H9 (cell line): ENCODE measurements at regions not wholly inside any gene's neighbourhood (a gene's known extent, or its start where the extent isn't known, plus 50 kb on each side); places are given as distances from the start of the nearest gene placed in this dataset.

ENCODE experiments used
- DNase-seq: peaks from one replicate; pipeline ENCODE4 v3.0.0-alpha.2; 2017
- H2AFZ ChIP-seq: one replicate; pipeline ENCODE4 v1.6.1; 2013; ENCODE audit warnings: mild to moderate bottlenecking, low read length, control low read depth, moderate library complexity
- H2AK5ac ChIP-seq: 2 replicates; pipeline ENCODE4 v1.6.1; 2013; ENCODE audit warnings: low read length, control low read depth, mixed read lengths; ENCODE audit not compliant: insufficient read length
- H2BK120ac ChIP-seq: one replicate; pipeline ENCODE4 v1.6.1; 2013; ENCODE audit warnings: low read depth, mild to moderate bottlenecking, low read length, control low read depth, inconsistent platforms; ENCODE audit not compliant: poor library complexity, severe bottlenecking
- H2BK12ac ChIP-seq: 2 replicates; pipeline ENCODE4 v1.6.1; 2013; ENCODE audit warnings: low read length, control low read depth, mixed read lengths, low read depth; ENCODE audit not compliant: insufficient read length
- H2BK15ac ChIP-seq: 2 replicates; pipeline ENCODE4 v1.6.1; 2013; ENCODE audit warnings: low read depth, low read length, control low read depth
- H2BK20ac ChIP-seq: one replicate; pipeline ENCODE4 v1.6.1; 2013; ENCODE audit warnings: low read depth, mild to moderate bottlenecking, low read length, control low read depth, inconsistent platforms; ENCODE audit not compliant: poor library complexity, severe bottlenecking
- H2BK5ac ChIP-seq: 2 replicates; pipeline ENCODE4 v1.6.1; 2013; ENCODE audit warnings: low read length, control low read depth, mixed read lengths; ENCODE audit not compliant: insufficient read length
- H3K14ac ChIP-seq: 2 replicates; pipeline ENCODE4 v1.6.1; 2013; ENCODE audit warnings: low read length, control low read depth; ENCODE audit not compliant: insufficient read depth
- H3K18ac ChIP-seq: 2 replicates; pipeline ENCODE4 v1.6.1; 2013; ENCODE audit warnings: low read depth, mild to moderate bottlenecking, mixed read lengths, low read length, control low read depth; ENCODE audit not compliant: insufficient read length
- H3K23ac ChIP-seq: 2 replicates; pipeline ENCODE4 v1.6.1; 2013; ENCODE audit warnings: low read length, control low read depth, mixed read lengths, low read depth; ENCODE audit not compliant: insufficient read length
- H3K23me2 ChIP-seq: 2 replicates; pipeline ENCODE4 v1.6.1; 2013; ENCODE audit warnings: low read depth, mild to moderate bottlenecking, mixed read lengths, low read length, control low read depth; ENCODE audit not compliant: insufficient read length, poor library complexity, severe bottlenecking
- H3K27ac ChIP-seq: 2 replicates; pipeline ENCODE4 v1.5.1; 2013; ENCODE audit warnings: low read length, control low read depth, mixed read lengths, low read depth; ENCODE audit not compliant: insufficient read length
- H3K27me3 ChIP-seq: 2 replicates; pipeline ENCODE4 v1.6.1; 2013; ENCODE audit warnings: low read length, control low read depth, inconsistent platforms; ENCODE audit not compliant: insufficient read depth
- H3K4ac ChIP-seq: 2 replicates; pipeline ENCODE4 v1.6.1; 2013; ENCODE audit warnings: low read depth, mild to moderate bottlenecking, control low read depth, inconsistent platforms, low read length, moderate library complexity
- H3K4me1 ChIP-seq: 2 replicates; pipeline ENCODE4 v1.6.1; 2013; ENCODE audit warnings: low read length, control low read depth, inconsistent platforms; ENCODE audit not compliant: insufficient read depth
- H3K4me2 ChIP-seq: 2 replicates; pipeline ENCODE4 v1.6.1; 2013; ENCODE audit warnings: low read length, control low read depth, mixed read lengths; ENCODE audit not compliant: insufficient read length, insufficient read depth
- H3K56ac ChIP-seq: 2 replicates; pipeline ENCODE4 v1.6.1; 2013; ENCODE audit warnings: low read depth, mild to moderate bottlenecking, mixed read lengths, low read length, control low read depth; ENCODE audit not compliant: insufficient read length
- H3K79me1 ChIP-seq: 2 replicates; pipeline ENCODE4 v1.6.1; 2013; ENCODE audit warnings: low read depth, mild to moderate bottlenecking, moderate library complexity, low read length, control low read depth, inconsistent platforms; ENCODE audit not compliant: insufficient read depth, poor library complexity, severe bottlenecking
- H3K79me2 ChIP-seq: 2 replicates; pipeline ENCODE4 v1.6.1; 2013; ENCODE audit warnings: low read length, control low read depth, inconsistent platforms; ENCODE audit not compliant: insufficient read depth
- H3K9ac ChIP-seq: 2 replicates; pipeline ENCODE4 v1.6.1; 2013; ENCODE audit warnings: low read length, control low read depth, mixed read lengths; ENCODE audit not compliant: insufficient read length; ENCODE audit errors: extremely low read depth
- H3K9me3 ChIP-seq: one replicate; pipeline ENCODE4 v1.6.1; 2013; ENCODE audit warnings: low read depth, low read length, inconsistent platforms; ENCODE audit not compliant: control insufficient read depth
- H3T11ph ChIP-seq: one replicate; pipeline ENCODE4 v1.6.1; 2013; ENCODE audit warnings: mild to moderate bottlenecking, low read length, control low read depth, inconsistent platforms
- H4K20me1 ChIP-seq: one replicate; pipeline ENCODE4 v1.6.1; 2013; ENCODE audit not compliant: control insufficient read depth, insufficient read length, insufficient read depth
- H4K5ac ChIP-seq: 2 replicates; pipeline ENCODE4 v1.6.1; 2013; ENCODE audit warnings: low read depth, mild to moderate bottlenecking, mixed read lengths, low read length, control low read depth; ENCODE audit not compliant: insufficient read length
- H4K8ac ChIP-seq: replicated peaks from 2 replicates; pipeline ENCODE4 v1.6.1; 2013; ENCODE audit warnings: low read length, control low read depth, mixed read lengths, low read depth; ENCODE audit not compliant: insufficient read length
- H4K91ac ChIP-seq: 2 replicates; pipeline ENCODE4 v1.6.1; 2013; ENCODE audit warnings: low read depth, mild to moderate bottlenecking, moderate library complexity, mixed read lengths, low read length, control low read depth; ENCODE audit not compliant: insufficient read length
- H3K27ac Mint-ChIP-seq, 3 experiments: 2 replicates in 2 of 3; 3 replicates in 1 of 3; pipeline ENCODE4 v1.8.0; 2020 to 2021; ENCODE audit warnings: mixed read lengths in 3 of 3, mild to moderate bottlenecking in 1 of 3, moderate library complexity in 1 of 3
- H3K27me3 Mint-ChIP-seq: 2 replicates; pipeline ENCODE4 v1.8.0; 2021; ENCODE audit warnings: low read depth, mild to moderate bottlenecking, moderate library complexity, mixed read lengths
- H3K36me3 Mint-ChIP-seq, 3 experiments: 2 replicates in 2 of 3; 3 replicates in 1 of 3; pipeline ENCODE4 v1.8.0; 2020 to 2021; ENCODE audit warnings: low read depth in 3 of 3, mixed read lengths in 3 of 3; ENCODE audit not compliant: insufficient read depth in 1 of 3
- H3K4me1 Mint-ChIP-seq, 2 experiments: 2 replicates each; pipeline ENCODE4 v1.8.0; 2020; ENCODE audit warnings: mixed read lengths in 2 of 2
- H3K4me3 Mint-ChIP-seq, 2 experiments: 2 replicates in 1 of 2; 3 replicates in 1 of 2; pipeline ENCODE4 v1.8.0; 2020 to 2021; ENCODE audit warnings: mild to moderate bottlenecking in 2 of 2, mixed read lengths in 2 of 2, moderate library complexity in 1 of 2
- H3K9me3 Mint-ChIP-seq, 2 experiments: 2 replicates in 1 of 2; 3 replicates in 1 of 2; pipeline ENCODE4 v1.8.0; 2020; ENCODE audit warnings: mild to moderate bottlenecking in 2 of 2, mixed read lengths in 2 of 2, moderate library complexity in 1 of 2
- CTCF ChIP-seq: fragments of 200-600 bp; sonication (generic); conservative IDR thresholded peaks from 3 replicates; pipeline ENCODE4 v1.8.0; 2021; ENCODE audit warnings: antibody characterized with exemption, mild to moderate bottlenecking
- WGBS: extraction: QIAGEN DNeasy Blood & Tissue Kit; methylation state at CpG from one replicate; pipeline ENCODE4 v1.1.7; 2013; ENCODE audit warnings: missing lambda C conversion rate, low lambda C conversion rate, mixed read lengths; ENCODE audit not compliant: insufficient read length; ENCODE audit errors: extremely low coverage; 5-methylcytosine and 5-hydroxymethylcytosine counted together

DNA sequence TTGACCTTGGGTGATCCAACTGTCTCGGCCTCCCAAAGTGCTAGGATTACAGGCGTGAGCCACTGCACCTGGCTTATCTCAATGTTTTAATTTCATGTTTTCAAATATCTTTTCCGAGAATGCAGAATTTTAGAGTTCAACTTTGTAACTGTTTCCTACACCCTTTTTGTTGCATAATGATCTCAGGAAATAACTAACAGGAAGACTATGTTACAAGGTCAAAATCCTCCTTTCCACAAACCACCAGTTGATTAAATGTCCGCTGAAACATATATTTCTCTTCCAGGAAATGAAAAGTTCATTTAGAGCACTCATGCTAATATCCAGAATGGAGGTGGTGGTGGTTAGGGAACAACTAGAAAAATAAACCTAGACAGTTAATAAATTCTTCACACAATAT is 377.8 kb downstream of the PPP4R3C start:
- Mint-ChIP-seq H3K36me3 (no peaks in the 10 kb centered on the region), H3K4me3 (no peak overlapping the region), H3K27ac (no peak overlapping the region), H3K4me1 (no peaks in the 10 kb centered on the region), H3K9me3 (peaks cover 43 to 57% of the 10 kb centered on the region in 2 experiments), H3K27me3 (no peaks in the 10 kb centered on the region)
- Histone ChIP-seq H3K14ac (no peak overlapping the region), H3K4ac (no peak overlapping the region), H3T11ph (no peak overlapping the region), H2BK5ac (no peak overlapping the region), H3K4me1 (no peaks in the 10 kb centered on the region), H3K9ac (no peak overlapping the region), H3K27ac (no peak overlapping the region), H2BK15ac (no peak overlapping the region), H3K23ac (no peak overlapping the region), H2BK12ac (no peak overlapping the region), H4K8ac (no peak overlapping the region), H2AK5ac (no peak overlapping the region), H2BK20ac (no peak overlapping the region), H3K79me2 (no peaks in the 10 kb centered on the region), H3K23me2 (no peaks in the 10 kb centered on the region), H2BK120ac (no peak overlapping the region), H3K18ac (no peak overlapping the region), H3K9me3 (no peaks in the 10 kb centered on the region), H3K79me1 (no peaks in the 10 kb centered on the region), H3K56ac (no peak overlapping the region), H3K4me2 (no peak overlapping the region), H2AFZ (no peak overlapping the region), H4K5ac (no peak overlapping the region), H3K27me3 (no peaks in the 10 kb centered on the region), H4K91ac (no peak overlapping the region), H4K20me1 (no peaks in the 10 kb centered on the region)
- no peak for DNase-seq
- WGBS, result no CpG with 5 or more reads among the region's 4 CpGs
- TF ChIP-seq CTCF, result no peak
